WTC11 (cell line): ENCODE measurements at regions not wholly inside any gene's neighbourhood (a gene's known extent, or its start where the extent isn't known, plus 50 kb on each side); places are given as distances from the start of the nearest gene placed in this dataset.

Source experiments
- ATAC-seq: fragments of 200-7000 bp; cut with Tn5 transposase; 2 replicates; pipeline ENCODE4 v1.10.0; 2021; ENCODE audit warnings: mild to moderate bottlenecking, moderate library complexity
- CTCF ChIA-PET: fragments of 300-600 bp; sonication (Branson Sonifier 250); formaldehyde crosslinking; loops from one replicate; lab custom pipeline; 2021; ENCODE audit warnings: antibody characterized with exemption; lab: Charles Lee
- POLR2A ChIA-PET: fragments of 350-600 bp; sonication (Branson Sonifier 250); formaldehyde crosslinking; loops from one replicate; lab custom pipeline; 2021; ENCODE audit warnings: antibody characterized with exemption; lab: Charles Lee
- DNase-seq: peaks from one replicate; pipeline ENCODE4 v3.0.0; 2021; ENCODE audit warnings: low spot score
- H3K27ac Mint-ChIP-seq: 2 replicates; pipeline ENCODE4 v1.8.0; 2021; ENCODE audit warnings: mixed read lengths
- H3K27me3 Mint-ChIP-seq: 2 replicates; pipeline ENCODE4 v1.8.0; 2021; ENCODE audit warnings: low read depth, mild to moderate bottlenecking, moderate library complexity, mixed read lengths
- H3K36me3 Mint-ChIP-seq: 2 replicates; pipeline ENCODE4 v1.8.0; 2021; ENCODE audit warnings: mixed read lengths
- H3K4me1 Mint-ChIP-seq: 2 replicates; pipeline ENCODE4 v1.8.0; 2022; ENCODE audit warnings: mixed read lengths
- H3K4me3 Mint-ChIP-seq: 2 replicates; pipeline ENCODE4 v1.8.0; 2021; ENCODE audit warnings: mild to moderate bottlenecking, moderate library complexity, mixed read lengths
- H3K9me3 Mint-ChIP-seq: 2 replicates; pipeline ENCODE4 v1.8.0; 2021; ENCODE audit warnings: mixed read lengths
- AR ChIP-seq: fragments of 250-450 bp; sonication (Bioruptor Pico); IDR thresholded peaks from 2 replicates; pipeline ENCODE4 v1.9.0; 2021; ENCODE audit warnings: mild to moderate bottlenecking
- ATF1 ChIP-seq: sonication (generic); formaldehyde crosslinking; IDR thresholded peaks from 2 replicates; pipeline ENCODE4 v1.8.1; 2023; ENCODE audit warnings: mild to moderate bottlenecking, moderate library complexity, missing genetic modification reagents
- ATF2 ChIP-seq: sonication (generic); formaldehyde crosslinking; IDR thresholded peaks from 2 replicates; pipeline ENCODE4 v1.8.1; 2022; ENCODE audit warnings: low read depth, missing genetic modification reagents, borderline replicate concordance
- ATF6 ChIP-seq: sonication (generic); formaldehyde crosslinking; IDR thresholded peaks from 2 replicates; pipeline ENCODE4 v1.8.1; 2023; ENCODE audit warnings: mild to moderate bottlenecking, missing genetic modification reagents
- CREB1 ChIP-seq: sonication (generic); formaldehyde crosslinking; IDR thresholded peaks from 2 replicates; pipeline ENCODE4 v1.8.0; 2023; ENCODE audit warnings: mild to moderate bottlenecking, missing genetic modification reagents
- E2F4 ChIP-seq: sonication (generic); formaldehyde crosslinking; IDR thresholded peaks from 2 replicates; pipeline ENCODE4 v1.8.1; 2022; ENCODE audit warnings: low read depth, mild to moderate bottlenecking, moderate library complexity, missing genetic modification reagents, borderline replicate concordance
- ERG ChIP-seq: fragments of 250-450 bp; sonication (Bioruptor Pico); IDR thresholded peaks from 2 replicates; pipeline ENCODE4 v1.8.0; 2021; ENCODE audit warnings: mild to moderate bottlenecking
- GRHL2 ChIP-seq: fragments of 250-450 bp; sonication (Bioruptor Pico); IDR thresholded peaks from 2 replicates; pipeline ENCODE4 v1.8.0; 2022; ENCODE audit warnings: mild to moderate bottlenecking, moderate library complexity; ENCODE audit not compliant: insufficient replicate concordance, severe bottlenecking
- GTF2I ChIP-seq: fragments of 250-450 bp; sonication (Bioruptor Pico); conservative IDR thresholded peaks from 2 replicates; pipeline ENCODE4 v1.4.0; 2021; ENCODE audit warnings: mild to moderate bottlenecking
- IRF2 ChIP-seq: sonication (generic); formaldehyde crosslinking; IDR thresholded peaks from 2 replicates; pipeline ENCODE4 v1.8.0; 2022; ENCODE audit warnings: low read depth, missing genetic modification reagents, borderline replicate concordance
- SMAD4 ChIP-seq: sonication (generic); formaldehyde crosslinking; IDR thresholded peaks from 2 replicates; pipeline ENCODE4 v1.8.0; 2022; ENCODE audit warnings: mild to moderate bottlenecking, missing genetic modification reagents
- STAT6 ChIP-seq: sonication (generic); formaldehyde crosslinking; conservative IDR thresholded peaks from 2 replicates; pipeline ENCODE4 v1.8.1; 2023; ENCODE audit warnings: mild to moderate bottlenecking, low read depth, missing genetic modification reagents, moderate library complexity
- TCF7 ChIP-seq: sonication (generic); formaldehyde crosslinking; IDR thresholded peaks from 2 replicates; pipeline ENCODE4 v1.8.0; 2022; ENCODE audit warnings: mild to moderate bottlenecking, low read depth, missing genetic modification reagents, moderate library complexity
- TEAD4 ChIP-seq: sonication (generic); formaldehyde crosslinking; IDR thresholded peaks from 2 replicates; pipeline ENCODE4 v1.8.0; 2022; ENCODE audit warnings: mild to moderate bottlenecking, missing genetic modification reagents
- USF1 ChIP-seq: sonication (generic); formaldehyde crosslinking; IDR thresholded peaks from 2 replicates; pipeline ENCODE4 v1.8.0; 2022; ENCODE audit warnings: mild to moderate bottlenecking, missing genetic modification reagents
- USF2 ChIP-seq: sonication (generic); formaldehyde crosslinking; IDR thresholded peaks from 2 replicates; pipeline ENCODE4 v1.8.1; 2023; ENCODE audit warnings: mild to moderate bottlenecking, missing genetic modification reagents, moderate library complexity
- ZSCAN18 ChIP-seq: fragments of 250-450 bp; sonication (Bioruptor Pico); IDR thresholded peaks from 2 replicates; pipeline ENCODE4 v2.1.2; 2022; ENCODE audit warnings: mild to moderate bottlenecking, moderate library complexity

GRCh38 chr5:87717761-87718160 is 305.0 kb upstream of the CCNH start:
- POLR2A ChIA-PET: no interaction called here
- CTCF ChIA-PET: no interaction called here
- no peak for ATAC-seq

More at GRCh38 chr5:87717761-87718160, 305.0 kb upstream of the CCNH start:
- Mint-ChIP-seq H3K9me3 (peaks cover 26% of the 10 kb centered on the region), H3K36me3 (peaks cover 20% of the 10 kb centered on the region), H3K27ac (no peak overlapping the region), H3K27me3 (no peaks in the 10 kb centered on the region), H3K4me3 (no peak overlapping the region), H3K4me1 (peaks cover 25% of the 10 kb centered on the region)
- TF ChIP-seq GTF2I (CRISPR knock-in tag) (no peak), TCF7 (CRISPR knock-in tag) (no peak), CREB1 (no peak), ATF1 (CRISPR knock-in tag) (no peak), ATF6 (CRISPR knock-in tag) (no peak), ZSCAN18 (CRISPR knock-in tag) (no peak), ERG (CRISPR knock-in tag) (no peak), SMAD4 (CRISPR knock-in tag) (no peak), AR (CRISPR knock-in tag) (no peak), TEAD4 (CRISPR knock-in tag) (no peak), GRHL2 (CRISPR knock-in tag) (no peak), STAT6 (CRISPR knock-in tag) (no peak), USF2 (CRISPR knock-in tag) (no peak), IRF2 (CRISPR knock-in tag) (no peak), ATF2 (CRISPR knock-in tag) (no peak), USF1 (no peak), E2F4 (CRISPR knock-in tag) (no peak)
- DNase-seq: no peak
